ENCODE measurements at regions not wholly inside any gene's neighbourhood (a gene's known extent, or its start where the extent isn't known, plus 50 kb on each side); places are given as distances from the start of the nearest gene placed in this dataset.
"Not testable (repeated sequence)": the region's sequence is repeated elsewhere in the genome, so short reads cannot be mapped to it uniquely, and the experiment has no call there.

DNA sequence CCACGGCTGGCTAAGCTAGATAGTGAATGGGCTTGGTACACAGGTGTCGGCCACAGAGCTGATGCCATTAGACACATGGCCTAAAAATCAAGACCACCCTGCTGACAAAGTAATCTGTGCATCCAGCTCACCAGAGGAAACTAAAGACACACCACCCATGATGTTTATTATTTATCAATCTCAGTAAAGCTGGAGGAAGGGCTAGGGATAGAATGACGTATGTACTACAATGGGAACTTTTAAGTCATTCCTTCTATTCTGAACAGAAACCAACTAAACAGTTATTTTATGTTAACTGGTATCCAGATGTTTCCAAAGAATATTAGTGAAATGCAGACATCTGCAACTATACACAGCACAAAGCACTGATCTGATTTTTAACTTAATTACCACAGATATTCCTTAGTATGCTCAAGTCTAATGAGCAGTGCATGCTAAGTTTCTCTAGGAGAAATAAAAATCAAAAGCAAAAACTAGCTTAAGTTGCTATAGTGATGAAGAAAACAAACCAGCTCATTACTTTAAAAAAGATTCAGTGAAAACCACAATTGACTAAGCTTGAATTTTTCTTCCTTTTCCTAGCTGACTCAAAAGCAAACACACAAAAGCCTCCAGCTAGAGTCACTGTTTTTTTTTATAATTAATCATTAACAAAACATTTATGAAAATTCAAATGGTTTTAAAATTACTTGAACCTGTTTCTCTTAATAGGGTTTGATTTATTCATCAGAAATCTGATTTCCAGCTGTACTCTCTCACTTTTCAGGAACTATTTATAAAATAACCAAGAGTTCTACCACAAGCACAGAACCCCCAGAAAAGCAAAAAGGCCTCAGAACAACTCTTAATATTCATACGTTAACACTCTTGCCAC is 129.0 kb upstream of the PTPN20 start:
- H3K27me3 ChIP-seq; H3K4me1 ChIP-seq; H3K4me3 ChIP-seq; H3K9me3 ChIP-seq; intact Hi-C loops (cut with DNase I; ENCODE audit: low total_unique reads); H3K27ac ChIP-seq; H3K36me3 ChIP-seq (ENCODE audit: low read depth, missing control alignments); DNase-seq: not testable (repeated sequence)
- 89 to 90% methylated on average over 4 of the region's 4 CpGs for WGBS, 2 donors

DNA sequence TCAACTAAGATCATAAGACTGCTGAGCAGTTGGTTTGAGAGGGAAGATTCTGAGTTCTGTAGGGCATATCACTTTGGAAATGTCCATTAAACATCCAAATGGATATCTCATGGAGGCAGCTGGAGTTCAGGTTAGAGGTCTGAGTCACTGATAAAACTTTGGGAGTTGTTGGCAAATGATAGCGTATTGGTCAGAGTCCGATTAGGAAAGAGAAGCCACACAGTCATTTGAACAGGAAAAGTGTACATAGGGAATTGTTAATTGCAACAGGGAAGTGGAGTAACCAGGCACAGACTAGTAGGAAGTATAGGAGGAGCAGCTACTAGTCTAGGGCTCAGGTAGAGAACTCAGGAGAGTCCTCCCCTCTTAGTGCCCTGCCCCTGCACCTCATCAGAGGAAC is 126.6 kb upstream of the PTPN20 start:
- DNase-seq; H3K36me3 ChIP-seq (ENCODE audit: low read depth, missing control alignments); H3K27me3 ChIP-seq; H3K9me3 ChIP-seq; H3K4me3 ChIP-seq; H3K4me1 ChIP-seq; H3K27ac ChIP-seq; intact Hi-C loops (cut with DNase I; ENCODE audit: low total_unique reads): not testable (repeated sequence)
- 76 to 94% methylated on average over 2 of the region's 2 CpGs for WGBS, 2 donors

DNA sequence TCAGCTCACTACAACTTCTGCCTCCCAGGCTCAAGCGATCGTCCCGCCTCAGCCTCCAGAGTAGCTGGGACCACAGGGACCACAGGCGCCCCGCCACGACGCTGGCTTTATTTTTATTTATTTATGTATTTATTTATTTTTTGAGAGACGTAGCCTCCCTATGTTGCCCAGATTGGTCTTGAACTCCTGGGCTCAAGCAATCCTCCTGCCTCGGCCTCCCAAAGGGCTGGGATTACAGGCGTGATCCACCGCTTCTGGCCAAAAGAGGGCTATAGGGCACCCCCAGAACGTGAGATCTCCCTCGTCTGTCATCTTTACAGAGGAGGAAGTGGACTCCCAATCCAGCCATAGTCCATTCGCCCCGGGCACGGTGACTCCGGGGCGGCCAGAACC is 125.1 kb upstream of the PTPN20 start:
- intact Hi-C loops (cut with DNase I; ENCODE audit: low total_unique reads); H3K9me3 ChIP-seq; H3K4me1 ChIP-seq; H3K27me3 ChIP-seq; H3K36me3 ChIP-seq (ENCODE audit: low read depth, missing control alignments); DNase-seq: not testable (repeated sequence)
- Histone ChIP-seq H3K27ac (peak overlapping the region in 1 of 2 donors; percentile 61), H3K4me3 (peak overlapping the region; percentile 60 to 72)
- 15 to 34% methylated on average over 13 of the region's 18 CpGs for WGBS, 2 donors

DNA sequence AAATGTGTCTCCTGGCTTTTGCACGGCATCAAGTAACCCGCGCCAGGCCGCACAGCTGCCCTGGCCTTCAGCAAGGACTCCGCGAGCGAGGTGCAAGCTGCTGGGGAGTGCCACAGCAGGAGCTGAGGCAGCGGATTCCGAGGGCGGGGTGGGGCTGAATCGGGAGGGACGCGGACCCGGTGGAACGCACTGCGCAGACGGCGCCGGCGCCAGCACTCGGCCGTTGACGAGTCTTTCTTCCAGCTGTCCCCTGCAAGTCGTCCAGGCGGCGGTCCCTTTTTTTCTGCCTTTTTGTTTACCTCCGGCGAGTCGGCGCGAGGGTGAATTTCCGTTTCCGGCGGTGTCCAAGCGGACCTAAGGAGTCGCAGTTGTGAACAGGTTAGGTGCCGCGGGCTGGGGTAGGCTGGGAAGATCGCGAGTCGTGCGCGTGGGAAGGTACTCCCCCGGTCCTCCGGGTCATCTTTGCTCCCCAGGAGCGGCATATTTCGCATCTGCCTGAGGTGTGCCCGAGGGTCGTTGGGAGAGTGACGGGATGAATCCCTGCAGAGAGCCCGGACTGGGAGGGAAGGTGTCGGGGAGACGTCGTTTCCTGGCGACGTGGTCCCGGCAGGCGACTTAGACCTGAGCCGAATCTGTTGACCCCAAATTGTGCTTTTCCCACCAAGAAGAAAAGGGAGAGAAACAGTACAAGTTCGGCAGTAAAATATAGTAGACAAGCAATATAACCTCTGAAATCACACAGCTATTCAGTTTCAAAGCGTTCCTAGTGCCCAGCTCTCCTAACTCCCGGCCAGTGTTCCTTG is 124.5 kb upstream of the PTPN20 start:
- H3K36me3 ChIP-seq (ENCODE audit: low read depth, missing control alignments); H3K9me3 ChIP-seq; intact Hi-C loops (cut with DNase I; ENCODE audit: low total_unique reads); H3K4me1 ChIP-seq; H3K27me3 ChIP-seq: not testable (repeated sequence)
- peak overlapping the region; percentile 11 to 61 for H3K27ac ChIP-seq
- peak; percentile 85 for DNase-seq
- peak overlapping the region; percentile 60 to 72 for H3K4me3 ChIP-seq
- 0% methylated on average over 3 to 31 of the region's 62 CpGs for WGBS, 2 donors

DNA sequence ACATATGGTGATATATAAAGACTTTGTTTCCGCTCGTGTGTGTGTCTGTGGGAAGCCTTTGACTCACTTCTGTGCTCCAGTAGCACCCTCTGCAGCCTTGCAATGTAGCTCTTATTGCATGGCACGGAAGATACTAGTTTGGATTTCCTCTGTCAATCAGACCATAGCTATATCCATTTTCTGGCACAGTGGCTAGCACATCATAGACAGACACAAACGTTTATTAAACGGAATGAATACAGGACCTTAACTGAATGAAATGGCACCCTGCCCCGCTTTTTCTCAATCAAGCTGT is 124.0 kb upstream of the PTPN20 start:
- peak; percentile 18 for DNase-seq
- peak overlapping the region; percentile 60 to 72 for H3K4me3 ChIP-seq
- no peak for TF ChIP-seq POLR2A (IDR thresholded peaks at IDR 0.05)
- TF ChIP-seq, protein P1, sequence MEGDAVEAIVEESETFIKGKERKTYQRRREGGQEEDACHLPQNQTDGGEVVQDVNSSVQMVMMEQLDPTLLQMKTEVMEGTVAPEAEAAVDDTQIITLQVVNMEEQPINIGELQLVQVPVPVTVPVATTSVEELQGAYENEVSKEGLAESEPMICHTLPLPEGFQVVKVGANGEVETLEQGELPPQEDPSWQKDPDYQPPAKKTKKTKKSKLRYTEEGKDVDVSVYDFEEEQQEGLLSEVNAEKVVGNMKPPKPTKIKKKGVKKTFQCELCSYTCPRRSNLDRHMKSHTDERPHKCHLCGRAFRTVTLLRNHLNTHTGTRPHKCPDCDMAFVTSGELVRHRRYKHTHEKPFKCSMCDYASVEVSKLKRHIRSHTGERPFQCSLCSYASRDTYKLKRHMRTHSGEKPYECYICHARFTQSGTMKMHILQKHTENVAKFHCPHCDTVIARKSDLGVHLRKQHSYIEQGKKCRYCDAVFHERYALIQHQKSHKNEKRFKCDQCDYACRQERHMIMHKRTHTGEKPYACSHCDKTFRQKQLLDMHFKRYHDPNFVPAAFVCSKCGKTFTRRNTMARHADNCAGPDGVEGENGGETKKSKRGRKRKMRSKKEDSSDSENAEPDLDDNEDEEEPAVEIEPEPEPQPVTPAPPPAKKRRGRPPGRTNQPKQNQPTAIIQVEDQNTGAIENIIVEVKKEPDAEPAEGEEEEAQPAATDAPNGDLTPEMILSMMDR (IDR thresholded peaks at IDR 0.05) = no peak
- H3K9me3 ChIP-seq = no peaks in the 10 kb centered on the region
- 5 to 10% methylated on average over 4 to 6 of the region's 6 CpGs for WGBS, 2 donors
- H3K4me1 ChIP-seq = no peaks in the 10 kb centered on the region
- no peaks in the 10 kb centered on the region for H3K27me3 ChIP-seq
- H3K27ac ChIP-seq = peak overlapping the region; percentile 11 to 61
- no peaks in the 10 kb centered on the region for H3K36me3 ChIP-seq (ENCODE audit: low read depth, missing control alignments)
- intact Hi-C loops (cut with DNase I; ENCODE audit: low total_unique reads) = no loop called here

DNA sequence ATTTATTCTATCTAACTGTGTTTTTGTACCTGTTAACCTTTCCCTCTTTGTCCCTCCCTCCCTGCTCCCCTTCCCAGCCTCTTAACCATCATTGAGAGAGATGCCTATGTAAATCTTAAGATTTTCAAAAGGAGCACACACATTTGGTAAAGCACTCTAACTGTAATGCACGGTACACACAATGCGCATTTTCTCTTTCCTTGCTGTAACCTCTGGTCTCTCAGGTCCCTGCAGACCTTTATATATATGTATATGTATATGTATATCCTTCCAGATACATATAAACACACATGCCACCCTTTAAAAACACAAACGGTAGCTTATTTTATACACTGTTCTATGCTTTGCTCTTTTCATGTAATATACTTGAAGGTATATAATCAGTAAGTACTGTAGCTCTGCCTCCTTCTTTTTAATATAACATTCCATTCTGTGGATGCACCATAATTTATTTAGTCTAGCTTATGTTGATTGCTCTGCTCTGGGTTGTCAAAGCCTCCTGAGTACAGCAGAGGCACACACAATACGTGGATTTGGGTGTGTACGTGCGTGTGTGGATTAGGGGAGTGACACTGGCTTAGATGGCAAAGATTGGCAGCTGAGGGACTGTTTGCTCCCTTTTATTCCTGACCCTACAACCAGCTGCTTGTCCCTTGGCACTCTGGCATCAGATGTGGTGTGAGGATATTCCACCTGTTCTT is 118.4 kb upstream of the PTPN20 start:
- WGBS, 2 donors = 86 to 94% methylated on average over 3 of the region's 6 CpGs
- intact Hi-C loops (cut with DNase I; ENCODE audit: low total_unique reads); H3K9me3 ChIP-seq; DNase-seq; H3K4me1 ChIP-seq; H3K27ac ChIP-seq; H3K4me3 ChIP-seq; H3K27me3 ChIP-seq; H3K36me3 ChIP-seq (ENCODE audit: low read depth, missing control alignments): not testable (repeated sequence)

DNA sequence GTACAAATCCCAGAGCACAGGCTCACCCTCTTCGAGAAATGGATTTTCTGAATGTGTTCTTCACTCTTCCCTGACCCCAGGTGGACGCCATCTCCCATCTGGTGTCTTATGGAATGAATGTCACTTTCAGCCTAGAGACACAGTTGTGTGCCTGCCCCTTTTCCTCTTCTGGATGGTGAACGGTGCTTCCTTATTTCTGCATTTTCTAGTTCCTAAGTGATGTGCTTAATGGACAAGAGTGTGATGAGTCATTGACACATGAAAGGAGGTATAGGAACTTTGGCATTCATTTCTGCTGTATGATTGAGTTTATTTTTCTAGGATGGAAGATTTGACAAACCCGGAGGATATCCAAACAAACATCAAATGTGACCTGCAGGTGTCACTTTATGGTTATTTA is 114.9 kb upstream of the PTPN20 start:
- H3K9me3 ChIP-seq; H3K27ac ChIP-seq; H3K4me3 ChIP-seq; intact Hi-C loops (cut with DNase I; ENCODE audit: low total_unique reads); DNase-seq; H3K27me3 ChIP-seq; H3K4me1 ChIP-seq; H3K36me3 ChIP-seq (ENCODE audit: low read depth, missing control alignments): not testable (repeated sequence)
- WGBS, 2 donors = 85 to 89% methylated on average over 4 of the region's 4 CpGs

DNA sequence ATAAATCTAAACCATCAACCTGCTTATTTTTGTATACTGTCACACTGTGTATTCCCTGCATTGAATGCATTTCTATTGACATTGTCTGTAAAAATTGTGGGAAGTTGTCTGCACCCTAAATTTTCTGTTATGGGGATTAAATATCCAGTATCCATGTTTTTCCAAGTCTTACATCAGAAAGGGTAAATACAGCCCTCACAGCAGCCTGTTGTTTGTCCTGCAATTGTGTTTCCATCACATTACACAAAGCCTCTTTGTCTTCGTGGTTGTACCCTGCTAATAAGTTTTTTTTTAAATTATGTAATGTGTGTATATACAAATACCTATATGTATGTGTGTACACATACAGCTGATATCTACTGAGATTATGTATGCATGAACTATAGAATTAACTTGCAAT is 109.2 kb upstream of the PTPN20 start:
- H3K27me3 ChIP-seq; H3K36me3 ChIP-seq (ENCODE audit: low read depth, missing control alignments); intact Hi-C loops (cut with DNase I; ENCODE audit: low total_unique reads); H3K27ac ChIP-seq; H3K4me3 ChIP-seq; DNase-seq; H3K4me1 ChIP-seq; H3K9me3 ChIP-seq: not testable (repeated sequence)
- WGBS, 2 donors = 88 to 94% methylated on average over 1 of the region's 1 CpG

DNA sequence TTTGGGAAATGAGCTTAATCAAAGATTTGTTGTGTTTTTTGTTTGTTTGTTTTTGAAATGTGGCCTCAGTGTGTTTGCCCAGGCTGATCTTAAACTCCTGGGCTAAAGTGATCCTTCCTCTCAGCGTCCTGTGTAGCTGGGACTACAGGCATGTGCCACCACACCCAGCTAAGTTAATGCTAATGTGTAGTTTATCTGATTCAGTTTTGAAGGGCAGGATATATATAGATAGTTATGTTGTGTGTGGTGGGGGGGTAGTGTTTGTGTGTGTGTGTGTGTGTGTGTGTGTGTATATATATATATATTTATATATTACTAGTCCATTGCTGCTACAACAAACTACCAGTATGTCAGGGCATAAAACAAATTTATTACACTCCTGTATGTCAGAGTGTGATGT is 108.1 kb upstream of the PTPN20 start:
- H3K27me3 ChIP-seq; H3K4me3 ChIP-seq; H3K36me3 ChIP-seq (ENCODE audit: low read depth, missing control alignments); DNase-seq; H3K9me3 ChIP-seq; H3K27ac ChIP-seq; intact Hi-C loops (cut with DNase I; ENCODE audit: low total_unique reads); H3K4me1 ChIP-seq: not testable (repeated sequence)
- 91 to 95% methylated on average over 1 of the region's 1 CpG for WGBS, 2 donors

DNA sequence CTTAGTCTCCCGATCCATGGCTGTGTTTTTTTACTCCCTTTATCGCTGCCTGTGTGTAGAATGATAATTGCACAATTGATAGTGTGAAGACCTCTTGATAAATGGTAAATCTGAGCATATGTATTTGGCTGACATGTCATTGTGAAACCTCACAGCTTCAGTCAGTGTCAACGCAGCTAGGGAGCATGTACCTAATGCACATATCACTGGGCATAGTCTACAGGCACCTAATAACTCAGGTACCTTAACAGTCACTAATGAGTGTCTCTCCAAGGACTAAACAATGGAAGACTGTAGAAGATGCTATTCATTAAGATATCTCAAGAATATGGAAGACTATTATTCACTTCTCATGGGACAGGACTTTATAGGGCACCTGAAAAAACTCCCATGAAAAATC is 101.0 kb upstream of the PTPN20 start:
- H3K4me1 ChIP-seq; DNase-seq; H3K27ac ChIP-seq; H3K9me3 ChIP-seq; H3K27me3 ChIP-seq; H3K4me3 ChIP-seq; intact Hi-C loops (cut with DNase I; ENCODE audit: low total_unique reads); H3K36me3 ChIP-seq (ENCODE audit: low read depth, missing control alignments): not testable (repeated sequence)
- 90 to 100% methylated on average over 1 to 2 of the region's 3 CpGs for WGBS, 2 donors

DNA sequence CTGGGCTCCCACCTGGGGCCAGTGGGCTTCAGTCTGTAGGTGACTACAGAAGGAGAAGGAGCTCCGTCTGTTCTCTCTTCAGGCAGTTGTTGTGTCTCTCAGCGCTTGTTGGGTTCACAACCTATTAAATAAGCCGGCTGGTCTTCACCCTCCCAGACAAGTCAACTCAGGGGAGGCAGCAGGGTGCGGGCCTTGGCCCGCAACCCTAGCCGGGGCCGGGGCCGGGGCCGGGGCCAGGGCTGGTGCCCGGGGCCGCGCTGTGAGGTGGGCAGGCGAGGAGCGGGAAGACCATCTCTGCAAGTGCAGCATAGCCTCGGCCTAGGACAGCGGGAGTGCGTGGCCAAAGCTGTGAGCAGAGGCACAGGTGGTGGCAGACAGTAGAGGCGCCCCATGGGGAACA is 95.1 kb upstream of the PTPN20 start:
- H3K36me3 ChIP-seq (ENCODE audit: low read depth, missing control alignments); H3K27ac ChIP-seq; DNase-seq; H3K4me1 ChIP-seq; intact Hi-C loops (cut with DNase I; ENCODE audit: low total_unique reads); H3K4me3 ChIP-seq; H3K27me3 ChIP-seq; H3K9me3 ChIP-seq: not testable (repeated sequence)
- no CpG with 5 or more reads among the region's 18 CpGs for WGBS, 2 donors

Data from testis (tissue), 2 donors.